Type B pancreatic cell (in vitro differentiated cells): ENCODE measurements at regions not wholly inside any gene's neighbourhood (a gene's known extent, or its start where the extent isn't known, plus 50 kb on each side); places are given as distances from the start of the nearest gene placed in this dataset.

Source experiments
- DNase-seq: peaks from one replicate; pipeline ENCODE4 v3.0.0; 2021; ENCODE audit warnings: mixed read lengths; ENCODE audit not compliant: unreplicated experiment; ENCODE audit errors: extremely low spot score
- H3K27ac Mint-ChIP-seq: 2 replicates; pipeline ENCODE4 v1.8.0; 2021; ENCODE audit warnings: mild to moderate bottlenecking, mixed read lengths
- H3K27me3 Mint-ChIP-seq: 2 replicates; pipeline ENCODE4 v1.8.0; 2021; ENCODE audit warnings: mixed read lengths
- H3K36me3 Mint-ChIP-seq: 2 replicates; pipeline ENCODE4 v1.8.0; 2021; ENCODE audit warnings: mixed read lengths
- H3K4me1 Mint-ChIP-seq: one replicate; pipeline ENCODE4 v1.8.0; 2021; ENCODE audit warnings: mixed read lengths; ENCODE audit not compliant: unreplicated experiment
- H3K4me3 Mint-ChIP-seq: 2 replicates; pipeline ENCODE4 v1.8.0; 2021; ENCODE audit warnings: mild to moderate bottlenecking, mixed read lengths
- H3K9me3 Mint-ChIP-seq: 2 replicates; pipeline ENCODE4 v1.8.0; 2021; ENCODE audit warnings: mixed read lengths
- CTCF ChIP-seq: fragments of 200-600 bp; sonication (generic); conservative IDR thresholded peaks from 2 replicates; pipeline ENCODE4 v1.5.0; 2021; ENCODE audit warnings: antibody characterized with exemption, mild to moderate bottlenecking

GRCh38 chr9:82588301-82589180, 474.4 kb downstream of the RASEF start:
- H3K9me3 Mint-ChIP-seq: peaks cover 12% of the 10 kb centered on the region
- no peak for DNase-seq
- no peak overlapping the region for H3K27ac Mint-ChIP-seq
- peaks cover 12% of the 10 kb centered on the region for H3K27me3 Mint-ChIP-seq
- H3K4me3 Mint-ChIP-seq: peak overlapping the region; percentile 35
- no peak for TF ChIP-seq CTCF
- H3K4me1 Mint-ChIP-seq: peaks cover 16% of the 10 kb centered on the region
- H3K36me3 Mint-ChIP-seq: no peaks in the 10 kb centered on the region

- H3K27me3 Mint-ChIP-seq: peaks cover 13% of the 10 kb centered on the region
- H3K4me1 Mint-ChIP-seq: peaks cover 8% of the 10 kb centered on the region
- DNase-seq: no peak
- H3K36me3 Mint-ChIP-seq: no peaks in the 10 kb centered on the region
- no peak overlapping the region for H3K27ac Mint-ChIP-seq
- H3K4me3 Mint-ChIP-seq: no peak overlapping the region
- TF ChIP-seq CTCF: no peak
- peaks cover 7% of the 10 kb centered on the region for H3K9me3 Mint-ChIP-seq
Observed at GRCh38 chr9:82590845-82591244, 472.1 kb downstream of the RASEF start.

GRCh38 chr9:82593501-82593900, 469.4 kb downstream of the RASEF start:
- DNase-seq: no peak
- Mint-ChIP-seq H3K9me3 (peaks cover 11% of the 10 kb centered on the region), H3K4me3 (no peak overlapping the region), H3K27ac (no peak overlapping the region), H3K27me3 (peaks cover 13% of the 10 kb centered on the region), H3K4me1 (peaks cover 18% of the 10 kb centered on the region), H3K36me3 (no peaks in the 10 kb centered on the region)
- no peak for TF ChIP-seq CTCF

- H3K27me3 Mint-ChIP-seq: peaks cover 13% of the 10 kb centered on the region
- no peak for DNase-seq
- H3K4me1 Mint-ChIP-seq: peaks cover 40% of the 10 kb centered on the region
- peaks cover 4% of the 10 kb centered on the region for H3K9me3 Mint-ChIP-seq
- H3K36me3 Mint-ChIP-seq: no peaks in the 10 kb centered on the region
- peak overlapping the region; percentile 66 for H3K27ac Mint-ChIP-seq
- H3K4me3 Mint-ChIP-seq: peak overlapping the region; percentile 47
- no peak for TF ChIP-seq CTCF
Observed at GRCh38 chr9:82597241-82598203, 465.4 kb downstream of the RASEF start.

- no peak overlapping the region for H3K4me3 Mint-ChIP-seq
- TF ChIP-seq CTCF: no peak
- H3K27me3 Mint-ChIP-seq: peaks cover 13% of the 10 kb centered on the region
- H3K9me3 Mint-ChIP-seq: peaks cover 4% of the 10 kb centered on the region
- no peak for DNase-seq
- peaks cover 40% of the 10 kb centered on the region for H3K4me1 Mint-ChIP-seq
- H3K36me3 Mint-ChIP-seq: no peaks in the 10 kb centered on the region
- peak overlapping the region; percentile 66 for H3K27ac Mint-ChIP-seq
Observed at GRCh38 chr9:82598241-82599039, 464.5 kb downstream of the RASEF start.
